Activated CD8-positive, alpha-beta memory T cell treated with anti-CD3 and anti-CD28 coated beads, Interleukin-2, amount 50 U/mL, for 4 hours (primary cell): ENCODE measurements at regions not wholly inside any gene's neighbourhood (a gene's known extent, or its start where the extent isn't known, plus 50 kb on each side); places are given as distances from the start of the nearest gene placed in this dataset.

Experiments
- DNase-seq: peaks from one replicate; pipeline ENCODE4 v3.0.0-alpha.2; 2020

DNA sequence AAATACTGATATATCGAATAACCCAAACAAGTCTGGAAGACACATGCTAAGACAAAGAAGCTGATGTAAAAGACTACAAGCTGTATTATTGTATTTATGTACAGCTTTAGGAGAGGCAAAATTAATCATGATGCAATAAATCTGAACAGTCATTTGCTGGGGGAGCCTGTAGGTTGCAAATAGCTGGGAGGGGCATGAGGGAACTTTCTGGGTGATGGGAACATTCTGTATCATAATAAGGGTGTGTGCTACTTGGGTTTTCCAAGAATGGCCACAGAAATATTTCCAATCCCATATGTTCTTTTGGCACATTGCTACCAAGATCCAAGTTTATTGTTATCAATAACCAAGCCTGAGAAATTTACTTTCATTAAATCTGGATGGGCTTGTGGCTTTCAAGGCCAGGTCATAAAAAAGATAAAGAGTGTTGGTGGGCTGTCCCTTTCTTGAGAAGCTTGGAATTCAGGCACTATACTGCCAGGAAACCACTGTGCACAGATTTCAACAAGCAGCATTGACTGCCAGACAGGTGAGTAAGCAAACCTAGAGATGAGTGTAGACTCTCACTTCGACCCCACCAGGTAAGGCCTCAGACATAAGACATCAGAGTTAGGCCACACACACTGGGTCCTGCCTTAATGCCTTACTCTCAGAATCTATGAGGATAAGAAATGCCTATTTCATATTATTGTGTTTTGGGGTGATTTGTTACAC, 629.7 kb upstream of the FZD8 start:
- no peak for DNase-seq

DNA sequence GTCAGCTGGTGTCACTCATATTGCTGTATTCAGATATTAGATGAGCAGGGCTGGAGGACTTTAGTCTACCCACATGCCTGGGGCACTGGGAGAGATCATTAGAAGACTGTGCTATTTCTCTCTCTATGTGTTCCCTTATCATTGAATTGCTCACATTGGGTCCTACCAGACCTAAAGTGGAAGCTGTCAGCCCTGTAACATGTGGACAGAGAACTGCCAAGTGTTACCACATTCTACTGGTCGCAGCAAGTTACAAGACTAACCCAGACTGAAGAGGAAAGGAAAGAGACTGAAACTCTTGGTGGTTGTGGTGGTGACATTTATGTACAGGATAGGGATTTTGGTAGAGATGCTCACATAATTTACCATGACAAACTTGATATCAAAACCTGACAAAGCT, 627.1 kb upstream of the FZD8 start:
- no peak for DNase-seq

- DNase-seq, result no peak
Observed at GRCh38 chr10:36266923-36267322, 624.8 kb upstream of the FZD8 start.

- DNase-seq, result no peak
Observed at GRCh38 chr10:36265741-36266140, 623.6 kb upstream of the FZD8 start.

DNA sequence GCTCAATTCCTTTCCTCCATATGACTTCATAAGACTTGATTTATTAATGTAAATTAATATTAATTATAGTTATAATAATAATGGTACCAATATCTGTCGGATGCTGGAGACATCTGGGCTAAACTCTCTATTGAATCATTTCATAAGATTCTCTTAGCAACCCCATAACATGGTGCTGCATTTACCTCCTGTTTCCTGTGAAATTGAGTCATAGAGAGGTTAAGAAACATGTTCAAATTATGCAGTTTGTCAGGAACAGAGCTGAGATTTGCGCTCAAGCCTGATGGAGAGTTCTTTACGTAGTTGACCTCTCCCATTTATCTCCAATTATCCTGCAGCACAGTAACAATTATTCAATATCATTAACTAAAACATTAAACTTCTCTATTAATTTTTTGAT, 621.8 kb upstream of the FZD8 start:
- no peak for DNase-seq

DNA sequence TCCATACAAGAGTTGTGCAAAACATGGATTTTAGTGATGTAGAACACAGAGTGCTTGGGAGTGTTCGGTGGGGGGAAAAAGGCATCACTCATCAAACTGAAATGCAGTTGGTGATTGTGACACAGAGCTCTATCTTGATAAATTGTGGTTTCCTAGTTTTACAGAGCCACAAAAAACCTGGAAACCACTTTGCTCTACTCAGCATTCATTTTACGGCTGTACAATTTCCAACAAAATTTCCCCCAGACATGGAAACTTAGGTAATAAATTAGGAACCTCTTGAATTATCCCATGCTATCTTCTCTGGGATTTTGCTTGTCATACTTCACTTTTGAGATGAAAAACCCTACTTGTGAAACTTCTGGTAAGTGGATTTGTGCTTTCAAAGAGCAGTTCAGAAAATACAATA, 614.9 kb upstream of the FZD8 start:
- no peak for DNase-seq

- DNase-seq, result no peak
Observed at GRCh38 chr10:36256166-36256565, 614.1 kb upstream of the FZD8 start.

- no peak for DNase-seq
Observed at GRCh38 chr10:36254199-36254598, 612.1 kb upstream of the FZD8 start.

GRCh38 chr10:36253731-36254130, 611.6 kb upstream of the FZD8 start:
- no peak for DNase-seq

DNA sequence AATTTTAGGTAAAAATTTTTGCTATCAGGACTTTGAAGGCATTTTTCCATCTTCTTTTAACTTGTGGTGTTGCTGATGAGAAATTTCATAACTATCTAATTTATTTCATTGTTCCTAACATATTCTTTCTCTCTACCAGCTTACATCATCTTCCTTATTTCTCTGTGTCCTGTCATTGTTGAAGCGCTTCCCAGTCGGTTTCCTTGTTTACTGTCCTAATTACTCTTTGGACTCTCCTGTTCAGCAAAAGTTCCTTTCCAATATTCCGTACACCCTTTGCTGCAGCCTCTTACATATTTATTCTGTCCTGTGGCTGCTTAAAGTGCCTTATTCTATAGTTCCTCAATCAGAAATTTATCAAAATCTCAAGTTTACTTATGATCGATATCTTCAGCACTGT, 609.0 kb upstream of the FZD8 start:
- no peak for DNase-seq

DNA sequence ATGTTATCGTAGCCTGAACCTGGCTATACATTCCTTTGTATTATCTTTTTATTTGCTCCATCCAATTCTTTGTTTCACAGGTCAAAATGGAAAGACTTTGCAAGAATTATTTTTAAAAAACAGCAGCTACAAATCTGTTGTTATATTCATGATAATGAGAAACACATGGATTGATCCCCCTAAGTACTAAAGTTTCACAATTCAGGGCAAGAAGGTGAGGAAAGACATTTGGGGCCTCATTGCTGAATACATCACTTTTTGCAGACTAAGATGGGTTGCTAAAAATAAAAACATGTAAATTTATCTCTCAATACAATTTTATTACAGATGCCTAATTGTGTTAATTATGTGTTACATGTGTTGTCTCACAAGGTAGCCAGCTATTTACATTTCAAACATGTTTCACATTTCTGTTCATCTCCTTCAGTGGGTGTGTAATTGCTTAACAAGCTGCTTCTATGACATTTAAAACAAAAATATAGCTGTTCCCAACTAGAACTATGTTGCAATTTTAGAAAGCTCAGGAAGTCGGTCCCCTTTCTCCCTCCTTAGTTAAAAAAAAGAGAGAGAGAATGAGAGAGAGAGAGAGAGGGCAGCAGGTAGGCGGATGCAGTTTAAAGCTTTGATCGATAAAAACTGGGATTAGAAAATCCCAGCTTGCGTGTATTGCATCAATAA, 606.3 kb upstream of the FZD8 start:
- no peak for DNase-seq

DNA sequence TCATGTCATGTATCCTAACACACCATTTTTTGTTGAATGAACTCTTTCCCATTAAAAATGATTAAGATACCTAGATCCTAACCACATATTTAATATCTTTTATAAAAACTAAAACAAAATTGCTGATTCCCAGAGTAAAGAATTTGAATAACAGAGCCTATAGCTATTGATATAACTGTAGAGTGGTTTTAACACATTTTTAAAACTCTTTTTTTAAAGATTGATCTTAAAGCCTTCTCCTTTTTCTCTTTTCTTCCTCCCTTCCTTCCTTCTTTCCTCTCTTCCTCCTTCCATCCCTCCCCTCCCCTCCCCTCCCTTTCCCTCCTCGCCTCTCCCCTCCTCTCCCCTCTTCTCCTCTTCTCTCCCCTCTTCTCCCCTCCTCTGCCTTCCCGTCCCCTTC, 605.4 kb upstream of the FZD8 start:
- no peak for DNase-seq

DNA sequence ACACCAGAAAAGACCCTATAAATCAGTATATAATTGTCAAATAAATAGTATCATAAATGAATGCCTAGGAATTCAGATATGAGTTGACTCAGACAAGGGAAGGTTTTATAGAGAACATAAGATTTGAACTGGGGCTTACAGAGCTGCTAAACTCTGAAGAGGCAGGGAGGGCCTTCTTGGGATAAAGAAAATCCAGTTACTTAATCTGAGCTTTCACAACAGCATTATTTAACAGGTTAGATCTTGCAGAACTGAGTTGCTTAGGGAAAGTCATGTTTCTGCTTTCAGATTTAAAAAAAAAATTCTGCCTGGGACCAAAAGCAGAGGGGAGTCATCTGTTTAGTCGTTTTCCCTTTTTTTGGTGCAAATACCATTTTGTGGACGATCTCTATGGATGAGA, 594.8 kb upstream of the FZD8 start:
- no peak for DNase-seq

DNA sequence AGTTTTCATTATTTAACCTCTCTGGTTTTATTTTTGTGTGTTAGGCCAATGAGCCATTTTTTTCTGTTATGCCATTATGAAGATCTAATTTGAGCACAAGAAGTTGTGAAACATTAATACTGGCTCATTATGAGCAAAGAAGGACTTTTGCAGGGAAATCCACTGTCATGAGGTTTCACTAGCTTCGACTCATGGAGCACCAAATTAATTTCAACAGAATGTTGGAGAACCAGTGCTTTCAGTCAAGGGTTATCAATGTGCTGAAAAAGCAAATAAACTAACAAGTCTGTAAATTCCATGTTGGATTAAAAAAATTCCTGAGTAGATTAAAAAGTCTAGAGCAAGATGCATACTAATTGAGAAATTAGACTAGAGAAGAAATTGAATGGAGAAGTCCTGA, 594.2 kb upstream of the FZD8 start:
- DNase-seq, result no peak

GRCh38 chr10:36232935-36233334, 590.8 kb upstream of the FZD8 start:
- no peak for DNase-seq

DNA sequence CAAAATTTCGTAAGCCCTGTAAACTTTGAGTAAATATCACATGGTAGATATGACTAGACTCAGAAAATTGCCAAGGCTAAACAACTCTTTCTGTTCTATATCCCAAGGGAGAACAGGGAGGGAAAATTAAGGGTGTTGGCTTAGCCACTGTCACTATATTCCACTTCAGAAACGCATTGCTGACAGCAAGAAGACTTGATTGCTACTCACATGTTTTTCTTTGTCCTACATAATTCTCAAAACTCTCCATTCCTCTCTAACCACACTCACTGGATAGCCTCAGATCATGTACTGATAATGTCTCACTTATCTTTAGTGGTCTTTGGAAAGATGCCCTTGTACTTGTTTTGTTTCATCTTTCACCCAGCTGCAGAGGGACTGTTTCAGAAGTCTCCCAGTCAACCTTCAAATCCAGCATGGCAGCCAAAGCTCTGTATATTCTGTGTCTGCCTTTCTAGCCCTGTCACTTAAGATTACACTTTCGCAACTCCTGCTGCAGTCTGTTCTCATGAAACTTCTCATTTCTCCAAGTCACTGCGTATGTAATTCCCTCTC, 582.4 kb upstream of the FZD8 start:
- no peak for DNase-seq

GRCh38 chr10:36221101-36221500, 579.0 kb upstream of the FZD8 start:
- no peak for DNase-seq

DNA sequence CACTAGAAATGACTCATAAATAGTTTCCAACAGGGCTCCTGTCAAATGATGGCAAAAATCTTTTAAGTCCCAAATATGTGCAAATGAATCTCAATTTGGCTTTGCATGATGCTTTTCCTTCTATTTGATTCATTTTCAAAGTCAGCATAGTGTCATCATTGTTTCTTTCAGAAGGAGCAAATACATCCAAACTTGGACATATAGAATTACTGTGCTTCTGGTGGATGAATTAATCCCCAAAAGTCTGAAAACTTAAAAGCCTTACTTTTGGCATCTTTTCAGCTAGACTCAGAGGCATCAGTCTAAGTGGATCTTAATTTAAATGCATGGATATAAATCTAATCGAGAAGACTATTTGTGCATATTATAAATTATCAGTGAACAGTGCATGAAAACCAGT, 578.1 kb upstream of the FZD8 start:
- no peak for DNase-seq

- no peak for DNase-seq
Observed at GRCh38 chr10:36211856-36212255, 569.8 kb upstream of the FZD8 start.

DNA sequence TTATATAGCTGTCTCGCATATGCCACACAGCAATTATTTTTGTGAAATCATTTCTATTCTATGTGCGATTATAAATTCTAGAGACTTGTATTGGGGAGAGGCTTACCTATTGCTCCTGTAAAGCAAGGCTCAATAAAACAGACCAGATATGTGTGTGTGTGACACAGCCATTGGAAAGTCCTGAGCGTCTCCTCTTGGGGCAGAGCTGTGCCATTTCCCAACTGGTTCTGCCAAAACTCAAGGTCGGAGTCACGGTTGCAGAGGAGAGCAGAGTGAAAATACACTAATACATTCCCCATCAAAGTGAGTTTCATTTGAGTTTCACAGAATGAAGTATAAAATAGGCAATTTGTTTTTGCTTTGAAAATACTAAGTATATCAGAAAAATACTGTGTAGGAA, 567.4 kb upstream of the FZD8 start:
- DNase-seq, result no peak

DNA sequence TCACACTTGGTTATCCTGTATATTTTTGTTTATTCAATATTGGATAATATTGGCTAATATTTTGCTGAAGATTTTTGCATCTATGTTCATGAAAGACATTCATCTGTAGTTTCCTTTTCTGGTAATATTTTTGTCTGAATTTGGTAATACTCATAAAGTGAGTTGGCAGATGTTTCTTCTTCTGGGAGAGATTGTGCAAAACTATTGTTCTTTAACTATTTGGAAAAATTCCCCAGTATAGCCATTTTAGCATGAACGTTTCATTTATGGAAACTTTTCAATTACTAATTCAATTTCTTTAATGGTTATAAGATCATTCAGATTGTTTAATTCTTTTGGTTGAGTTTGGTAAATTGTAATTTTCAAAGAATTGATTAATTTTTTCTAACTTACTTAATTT, 560.8 kb upstream of the FZD8 start:
- DNase-seq, result no peak

DNA sequence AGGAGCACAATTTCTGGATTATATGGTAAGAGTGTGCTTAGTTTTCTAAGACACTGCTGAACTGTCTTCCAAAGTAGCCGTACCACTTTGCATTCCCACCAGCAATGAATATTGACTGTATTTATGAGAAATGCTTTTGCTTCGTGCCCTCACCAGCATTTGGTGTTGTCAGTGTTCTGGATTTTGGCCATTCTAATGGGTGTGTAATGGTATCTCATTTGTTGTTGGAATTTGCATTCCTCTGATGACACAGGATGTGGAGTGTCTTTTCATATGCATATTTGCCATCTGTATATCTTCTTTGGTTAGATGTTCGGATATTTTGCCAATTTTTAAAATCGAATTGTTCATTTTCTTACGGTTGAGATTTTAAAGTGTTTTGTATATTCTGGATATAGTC, 558.5 kb upstream of the FZD8 start:
- no peak for DNase-seq

GRCh38 chr10:36198322-36198721, 556.2 kb upstream of the FZD8 start:
- DNase-seq, result no peak

DNA sequence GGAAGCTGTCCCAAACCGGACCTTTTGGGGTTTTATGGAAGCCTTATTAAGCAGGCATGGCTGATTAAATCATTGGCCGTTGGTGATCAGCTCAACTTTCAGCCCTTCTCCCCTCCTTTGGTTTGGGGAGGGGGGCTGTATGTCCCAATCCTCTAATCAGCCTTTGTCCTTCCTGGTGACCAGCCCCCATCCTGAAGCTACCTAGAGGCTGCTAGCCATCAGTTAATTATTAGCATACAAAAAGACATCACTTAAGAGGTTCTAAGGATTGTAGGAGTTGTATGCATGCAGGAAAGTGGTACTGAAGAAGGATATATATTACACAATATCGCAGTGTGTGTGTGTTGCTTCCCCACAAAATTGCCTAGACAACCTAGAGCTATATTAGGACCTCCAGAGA, 553.3 kb upstream of the FZD8 start:
- DNase-seq, result no peak

DNA sequence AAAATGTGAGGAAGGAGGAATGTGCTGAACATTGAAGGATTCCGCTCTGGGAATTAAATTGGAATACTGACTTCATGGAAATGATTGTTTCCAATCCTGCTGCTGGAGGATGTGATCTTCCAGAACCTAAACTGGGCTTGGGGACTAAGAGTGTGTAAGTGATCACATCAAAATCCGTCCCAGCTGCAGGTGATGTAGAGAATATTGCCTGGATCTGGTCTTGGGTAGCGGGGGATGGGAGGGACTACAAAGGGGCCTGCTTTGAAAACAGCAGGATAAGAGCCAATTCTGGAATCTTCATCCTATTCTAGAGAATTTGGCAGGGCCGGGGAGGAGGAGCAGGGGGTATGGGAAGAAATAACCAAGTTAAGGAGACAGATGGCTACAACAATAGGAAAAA, 552.2 kb upstream of the FZD8 start:
- DNase-seq, result no peak
